ENCODE measurements at regions not wholly inside any gene's neighbourhood (a gene's known extent, or its start where the extent isn't known, plus 50 kb on each side); places are given as distances from the start of the nearest gene placed in this dataset.

DNA sequence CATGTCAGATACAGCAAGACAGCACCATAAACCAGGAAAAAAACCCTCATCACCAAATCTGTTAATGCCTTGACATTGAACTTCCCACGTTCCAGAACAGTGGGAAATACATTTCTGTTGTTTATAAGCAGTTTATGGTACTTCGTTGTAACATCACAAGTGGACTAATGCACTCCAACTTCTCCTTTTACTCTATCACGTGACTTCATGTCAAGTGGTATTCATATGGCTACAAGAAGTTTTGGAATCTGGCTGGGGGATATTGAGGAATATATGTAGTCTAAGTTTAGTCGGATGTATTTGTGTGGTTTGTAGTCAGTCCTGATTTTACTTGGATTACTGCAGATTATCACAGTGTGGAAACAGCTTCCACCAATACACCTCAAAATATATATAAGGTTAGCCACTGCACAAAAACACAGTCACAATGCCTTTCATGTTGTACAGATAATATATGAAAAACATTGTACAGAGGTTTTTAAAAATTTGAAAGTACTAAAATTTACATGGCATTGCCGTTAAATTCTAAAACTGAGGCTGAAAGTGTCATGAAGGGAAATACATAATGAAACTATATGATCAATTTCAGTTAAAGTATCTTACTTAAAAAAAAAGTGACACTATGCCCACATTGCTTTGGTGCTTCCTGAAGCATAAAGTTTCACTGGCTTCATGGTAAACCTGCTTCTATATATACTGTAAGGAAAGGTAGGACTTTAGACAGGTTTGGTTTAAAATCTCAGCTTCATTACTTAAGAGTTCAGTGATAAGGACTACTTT lies 134.1 kb downstream of the CASP12 start:
- Histone ChIP-seq H3K9me3 (peaks cover 0 to 3% (median 0%) of the 10 kb centered on the region in 4 donors), H3K36me3 (no peaks in the 10 kb centered on the region), H3K27ac (no peak overlapping the region), H3K27me3 (no peaks in the 10 kb centered on the region), H3K4me3 (no peak overlapping the region), H3K4me1 (peaks cover 0 to 7% (median 0%) of the 10 kb centered on the region in 4 donors)
- intact Hi-C loops (cut with DNase I) = no loop called here
- no peak for DNase-seq
- TF ChIP-seq CTCF (IDR thresholded peaks at IDR 0.05) = no peak
- 73 to 77% methylated on average over 5 of the region's 5 CpGs for WGBS, 2 donors

GRCh38 chr11:104761511-104761910 lies 136.7 kb downstream of the CASP12 start:
- H3K9me3 ChIP-seq = peaks cover 0 to 3% (median 0%) of the 10 kb centered on the region in 4 donors
- peaks cover 0 to 7% (median 0%) of the 10 kb centered on the region in 4 donors for H3K4me1 ChIP-seq
- H3K36me3 ChIP-seq = no peaks in the 10 kb centered on the region
- H3K27ac ChIP-seq = no peak overlapping the region
- TF ChIP-seq CTCF (IDR thresholded peaks at IDR 0.05) = no peak
- no peak for TF ChIP-seq POLR2A (IDR thresholded peaks at IDR 0.05)
- TF ChIP-seq EP300 (IDR thresholded peaks at IDR 0.05) = no peak
- no peak for TF ChIP-seq POLR2AphosphoS5 (IDR thresholded peaks at IDR 0.05)
- 88 to 92% methylated on average over 2 of the region's 2 CpGs for WGBS, 2 donors
- DNase-seq = no peak
- H3K4me3 ChIP-seq = no peak overlapping the region
- intact Hi-C loops (cut with DNase I) = no loop called here
- no peaks in the 10 kb centered on the region for H3K27me3 ChIP-seq

- intact Hi-C loops (cut with DNase I) = no loop called here
- no peaks in the 10 kb centered on the region for H3K27me3 ChIP-seq
- TF ChIP-seq POLR2AphosphoS5 (IDR thresholded peaks at IDR 0.05) = no peak
- no peak for TF ChIP-seq EP300 (IDR thresholded peaks at IDR 0.05)
- no peak for TF ChIP-seq POLR2A (IDR thresholded peaks at IDR 0.05)
- TF ChIP-seq CTCF (IDR thresholded peaks at IDR 0.05) = no peak
- no peaks in the 10 kb centered on the region for H3K36me3 ChIP-seq
- no peak for DNase-seq
- H3K4me1 ChIP-seq = no peaks in the 10 kb centered on the region
- 91 to 95% methylated on average over 1 of the region's 1 CpG for WGBS, 2 donors
- H3K4me3 ChIP-seq = no peak overlapping the region
- no peak overlapping the region for H3K27ac ChIP-seq
- peaks cover 0 to 3% (median 0%) of the 10 kb centered on the region in 4 donors for H3K9me3 ChIP-seq
Observed at GRCh38 chr11:104759464-104759863, 138.8 kb downstream of the CASP12 start.

DNA sequence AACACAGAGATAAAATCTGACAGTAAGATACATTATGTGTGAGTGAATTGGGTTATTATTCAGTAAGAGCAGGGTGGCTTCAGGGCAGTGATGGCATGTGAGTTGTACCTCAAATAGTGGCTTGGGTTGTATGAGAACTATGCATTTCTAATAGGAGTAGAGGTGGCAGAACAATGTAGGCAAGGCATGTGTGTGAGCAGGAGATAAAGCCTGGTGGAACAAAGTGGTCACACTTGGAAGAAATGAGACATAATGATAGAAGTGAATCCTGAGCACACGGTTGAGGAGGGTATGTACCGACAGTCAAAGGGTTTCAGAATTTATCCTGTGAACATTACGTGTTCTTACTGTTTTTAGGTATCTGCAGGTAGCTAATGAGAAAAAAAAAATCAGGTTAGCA lies 159.3 kb downstream of the CASP12 start:
- Histone ChIP-seq H3K4me3 (no peak overlapping the region), H3K36me3 (no peaks in the 10 kb centered on the region), H3K9me3 (no peaks in the 10 kb centered on the region), H3K4me1 (no peaks in the 10 kb centered on the region), H3K27me3 (no peaks in the 10 kb centered on the region), H3K27ac (no peak overlapping the region)
- DNase-seq = no peak
- 75 to 83% methylated on average over 3 of the region's 3 CpGs for WGBS, 2 donors
- no peak for TF ChIP-seq CTCF (IDR thresholded peaks at IDR 0.05)
- TF ChIP-seq POLR2A (IDR thresholded peaks at IDR 0.05) = no peak
- no peak for TF ChIP-seq EP300 (IDR thresholded peaks at IDR 0.05)
- TF ChIP-seq POLR2AphosphoS5 (IDR thresholded peaks at IDR 0.05) = no peak
- intact Hi-C loops (cut with DNase I) = no loop called here

- TF ChIP-seq CTCF (IDR thresholded peaks at IDR 0.05) (no peak), EP300 (IDR thresholded peaks at IDR 0.05) (no peak), POLR2AphosphoS5 (IDR thresholded peaks at IDR 0.05) (no peak), POLR2A (IDR thresholded peaks at IDR 0.05) (no peak)
- no peaks in the 10 kb centered on the region for H3K36me3 ChIP-seq
- no peak overlapping the region for H3K4me3 ChIP-seq
- H3K27me3 ChIP-seq = no peaks in the 10 kb centered on the region
- H3K9me3 ChIP-seq = no peaks in the 10 kb centered on the region
- intact Hi-C loops (cut with DNase I) = no loop called here
- no peaks in the 10 kb centered on the region for H3K4me1 ChIP-seq
- no peak for DNase-seq
- WGBS, 2 donors = 77 to 89% methylated on average over 4 of the region's 4 CpGs
- no peak overlapping the region for H3K27ac ChIP-seq
Observed at GRCh38 chr11:104738208-104738607, 160.1 kb downstream of the CASP12 start.
